ENCODE measurements at regions not wholly inside any gene's neighbourhood (a gene's known extent, or its start where the extent isn't known, plus 50 kb on each side); places are given as distances from the start of the nearest gene placed in this dataset.

DNA sequence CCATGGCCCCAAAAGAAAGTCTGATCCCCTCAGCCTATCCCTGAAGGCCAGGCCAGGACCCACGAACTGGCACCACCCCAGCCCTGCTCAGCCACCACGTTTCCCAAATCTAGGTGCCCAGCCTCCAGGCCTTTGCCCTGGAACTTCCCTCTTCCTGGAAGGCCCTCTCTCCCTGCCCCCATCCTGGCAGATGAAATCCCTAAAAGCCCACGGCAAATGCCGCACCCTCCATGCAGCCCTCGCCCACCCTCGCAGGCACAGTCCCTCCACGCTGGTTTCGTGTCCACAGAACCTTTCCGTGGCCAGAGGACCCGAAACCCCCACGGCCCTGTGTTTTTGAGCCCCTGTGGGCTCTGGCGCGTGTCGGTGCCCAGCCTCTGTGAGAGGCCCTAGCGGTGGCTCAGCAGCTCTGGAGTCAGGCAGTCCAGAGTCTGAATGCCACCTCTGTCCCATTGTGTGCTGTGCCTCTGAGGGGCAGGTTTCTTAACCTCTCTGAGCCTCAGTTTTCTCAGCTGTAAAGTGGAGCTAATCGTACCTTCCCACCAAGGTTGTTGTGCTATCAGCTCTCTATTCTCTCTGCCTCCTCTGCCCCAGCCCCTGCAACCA, 138.5 kb upstream of the IQSEC1 start:
- no peak for TF ChIP-seq MYC (IDR thresholded peaks at IDR 0.05; ENCODE audit: low read depth, low read length)
- TF ChIP-seq, protein P1, sequence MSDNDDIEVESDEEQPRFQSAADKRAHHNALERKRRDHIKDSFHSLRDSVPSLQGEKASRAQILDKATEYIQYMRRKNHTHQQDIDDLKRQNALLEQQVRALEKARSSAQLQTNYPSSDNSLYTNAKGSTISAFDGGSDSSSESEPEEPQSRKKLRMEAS (IDR thresholded peaks at IDR 0.05; ENCODE audit: low read depth, low read length): no peak
- TF ChIP-seq CTCF (IDR thresholded peaks at IDR 0.05; ENCODE audit: low read depth, low read length): no peak
- no peak for TF ChIP-seq POLR2A (IDR thresholded peaks at IDR 0.05; ENCODE audit: extremely low read depth, insufficient read length)
- no peak overlapping the region for H3K4me3 ChIP-seq (ENCODE audit: low read depth, low read length)
- DNase-seq (ENCODE audit: low read depth): no peak

- DNase-seq (ENCODE audit: low read depth): no peak
- TF ChIP-seq, protein P1 (IDR thresholded peaks at IDR 0.05; ENCODE audit: low read depth, low read length): no peak
- TF ChIP-seq CTCF (IDR thresholded peaks at IDR 0.05; ENCODE audit: low read depth, low read length) (no peak), MYC (IDR thresholded peaks at IDR 0.05; ENCODE audit: low read depth, low read length) (no peak), POLR2A (IDR thresholded peaks at IDR 0.05; ENCODE audit: extremely low read depth, insufficient read length) (no peak)
- H3K4me3 ChIP-seq (ENCODE audit: low read depth, low read length): no peak overlapping the region
These were observed 137.2 kb upstream of the IQSEC1 start for GRCh38 chr3:13210221-13210975.

- no peak for DNase-seq (ENCODE audit: low read depth)
These were observed 136.4 kb upstream of the IQSEC1 start for GRCh38 chr3:13209634-13209997.

GRCh38 chr3:13208706-13209633, 135.7 kb upstream of the IQSEC1 start:
- no peak for DNase-seq (ENCODE audit: low read depth)
- H3K4me3 ChIP-seq (ENCODE audit: low read depth, low read length): no peak overlapping the region
- TF ChIP-seq CTCF (IDR thresholded peaks at IDR 0.05; ENCODE audit: low read depth, low read length): no peak
- no peak for TF ChIP-seq POLR2A (IDR thresholded peaks at IDR 0.05; ENCODE audit: extremely low read depth, insufficient read length)
- TF ChIP-seq, protein P1 (IDR thresholded peaks at IDR 0.05; ENCODE audit: low read depth, low read length): no peak
- TF ChIP-seq MYC (IDR thresholded peaks at IDR 0.05; ENCODE audit: low read depth, low read length): no peak

More at GRCh38 chr3:13209634-13209997, 136.4 kb upstream of the IQSEC1 start:
- H3K4me3 ChIP-seq (ENCODE audit: low read depth, low read length): no peak overlapping the region
- TF ChIP-seq CTCF (IDR thresholded peaks at IDR 0.05; ENCODE audit: low read depth, low read length) (no peak), POLR2A (IDR thresholded peaks at IDR 0.05; ENCODE audit: extremely low read depth, insufficient read length) (no peak)
- TF ChIP-seq, protein P1 (IDR thresholded peaks at IDR 0.05; ENCODE audit: low read depth, low read length): no peak

GRCh38 chr3:13207975-13208705, 134.9 kb upstream of the IQSEC1 start:
- no peak overlapping the region for H3K4me3 ChIP-seq (ENCODE audit: low read depth, low read length)
- no peak for DNase-seq (ENCODE audit: low read depth)
- TF ChIP-seq CTCF (IDR thresholded peaks at IDR 0.05; ENCODE audit: low read depth, low read length): no peak
- TF ChIP-seq POLR2A (IDR thresholded peaks at IDR 0.05; ENCODE audit: extremely low read depth, insufficient read length): no peak
- TF ChIP-seq, protein P1 (IDR thresholded peaks at IDR 0.05; ENCODE audit: low read depth, low read length): no peak
- no peak for TF ChIP-seq MYC (IDR thresholded peaks at IDR 0.05; ENCODE audit: low read depth, low read length)

Measured in NB4 (cell line).